GM18498 (cell line): ENCODE measurements at regions not wholly inside any gene's neighbourhood (a gene's known extent, or its start where the extent isn't known, plus 50 kb on each side); places are given as distances from the start of the nearest gene placed in this dataset.

Source experiments
- ATAC-seq: cut with Tn5 transposase; IDR thresholded peaks from one replicate; pipeline ENCODE4 v1.9.1; 2021; ENCODE audit warnings: mild to moderate bottlenecking, moderate library complexity; ENCODE audit not compliant: unreplicated experiment

DNA sequence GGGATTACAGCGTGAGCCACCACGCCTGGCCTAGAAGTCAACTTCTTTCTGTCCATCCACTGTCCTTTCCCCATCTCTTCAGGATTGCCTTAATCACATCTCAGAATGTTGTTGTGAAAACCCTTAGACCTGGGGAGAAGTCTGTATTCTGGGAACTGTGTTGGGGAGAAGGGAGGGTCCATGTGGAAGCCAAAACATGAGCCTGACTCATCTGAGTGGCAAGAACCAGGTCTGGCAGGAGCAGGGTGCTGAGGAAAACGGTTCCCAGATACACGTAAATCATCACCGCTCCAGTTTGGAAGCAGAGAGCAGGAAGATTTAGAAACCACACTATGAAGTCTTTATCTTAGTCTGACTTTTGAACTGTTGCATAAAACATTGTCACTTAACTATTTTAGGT is 245.6 kb upstream of the RGS6 start:
- ATAC-seq: no peak

DNA sequence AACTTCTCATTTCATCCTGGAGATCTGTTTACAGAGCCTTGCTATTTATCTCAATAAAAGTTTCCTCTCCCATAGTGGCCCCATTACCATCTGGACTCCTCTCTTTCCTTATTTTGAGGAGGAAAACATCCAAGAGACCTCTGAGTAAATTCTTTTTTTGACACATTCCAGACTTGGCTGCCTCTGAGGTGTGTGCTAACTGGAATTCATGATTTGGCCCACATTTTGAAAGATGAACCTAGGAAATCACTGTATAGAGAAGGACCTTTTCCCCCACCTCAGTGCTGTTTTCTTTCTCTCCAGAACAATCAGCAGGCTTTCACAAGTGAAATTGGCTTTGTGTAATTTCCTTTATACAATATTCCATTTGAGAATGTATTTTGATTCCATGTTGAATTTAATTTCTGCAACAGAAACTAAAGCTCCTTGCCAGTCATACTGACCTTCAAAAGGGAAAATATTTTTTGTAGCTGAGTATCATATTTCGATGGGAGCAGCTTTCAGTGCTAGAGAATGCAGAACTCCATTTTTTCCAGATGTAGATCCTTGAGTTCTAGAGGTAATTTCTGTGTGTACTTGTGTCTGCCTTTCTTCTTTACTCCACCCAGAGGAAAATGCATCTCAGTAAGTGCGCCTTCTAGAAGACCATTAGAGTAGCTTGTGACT is 244.9 kb upstream of the RGS6 start:
- no peak for ATAC-seq

DNA sequence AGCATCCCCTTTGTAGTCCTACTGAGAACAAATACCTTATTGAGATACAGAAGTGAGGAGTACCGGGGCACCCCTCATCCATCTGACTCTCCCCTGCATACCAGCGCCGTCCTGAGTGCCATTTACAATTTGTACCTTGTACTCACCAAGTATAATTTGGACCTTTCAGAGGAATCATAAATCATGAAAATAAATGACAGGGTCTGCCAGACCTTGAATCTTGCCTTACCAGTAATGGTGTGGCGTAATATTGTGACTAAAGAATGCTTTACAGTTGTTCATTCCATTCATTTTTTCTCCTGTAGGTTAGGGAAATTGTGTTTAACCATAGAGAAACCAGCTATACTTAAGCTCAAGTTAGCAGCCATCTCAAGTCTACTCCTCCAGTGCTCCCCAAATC is 243.7 kb upstream of the RGS6 start:
- ATAC-seq: no peak

DNA sequence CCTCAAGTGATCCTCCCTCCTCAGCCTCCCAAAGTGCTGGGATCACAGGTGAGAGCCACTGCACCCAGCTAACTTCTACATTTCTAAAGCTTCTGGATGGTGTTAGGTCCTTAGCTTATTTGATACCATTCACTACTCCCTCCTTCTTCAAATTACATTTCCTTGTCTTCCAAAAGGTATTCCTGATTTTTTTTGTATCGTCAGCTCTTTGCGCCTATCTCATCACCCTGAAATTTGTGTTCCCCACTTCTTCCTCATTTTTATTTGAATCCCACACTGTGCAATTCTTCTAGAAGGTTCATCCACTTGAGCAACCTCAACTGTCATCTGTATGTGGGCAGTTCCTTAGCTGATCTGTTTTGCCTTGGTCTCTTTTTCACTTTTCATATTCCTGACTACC is 241.8 kb upstream of the RGS6 start:
- no peak for ATAC-seq

DNA sequence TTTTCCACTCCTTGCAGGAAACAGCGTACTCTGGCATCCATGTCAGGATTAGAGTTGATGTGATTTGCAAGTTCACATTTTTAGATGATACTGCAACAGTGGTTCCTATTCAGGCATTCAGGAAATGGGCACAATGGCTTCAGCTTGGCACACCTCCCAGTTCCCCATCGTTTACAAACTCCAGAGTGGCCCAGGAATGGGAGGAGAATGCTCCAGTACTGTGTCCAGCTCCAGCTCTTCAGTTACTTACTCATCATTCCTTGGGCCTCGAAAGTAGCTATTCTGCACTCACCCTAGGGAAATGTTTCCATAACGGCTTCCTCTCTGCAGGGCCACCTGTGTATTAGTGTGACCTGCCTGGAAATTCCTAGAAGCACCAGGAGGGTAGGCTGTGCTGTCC is 239.7 kb upstream of the RGS6 start:
- ATAC-seq: no peak

DNA sequence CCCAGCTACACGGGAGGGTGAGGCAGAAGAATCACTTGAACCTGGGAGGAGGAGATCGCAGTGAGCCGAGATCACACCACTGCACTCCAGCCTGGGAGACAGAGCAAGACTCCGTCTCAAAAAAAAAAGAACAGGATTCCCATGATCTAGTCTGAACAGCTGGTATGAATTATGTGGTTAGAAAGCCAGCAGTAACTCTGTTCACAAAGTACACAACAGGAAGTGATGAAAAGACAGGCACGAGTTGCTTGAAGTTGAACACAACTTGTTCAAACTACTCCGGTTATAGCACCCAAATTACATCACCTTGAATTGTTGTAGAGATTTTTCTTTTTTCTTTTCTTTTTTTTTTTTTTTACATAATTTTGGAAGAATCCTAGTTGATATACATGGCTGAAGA is 238.8 kb upstream of the RGS6 start:
- no peak for ATAC-seq

DNA sequence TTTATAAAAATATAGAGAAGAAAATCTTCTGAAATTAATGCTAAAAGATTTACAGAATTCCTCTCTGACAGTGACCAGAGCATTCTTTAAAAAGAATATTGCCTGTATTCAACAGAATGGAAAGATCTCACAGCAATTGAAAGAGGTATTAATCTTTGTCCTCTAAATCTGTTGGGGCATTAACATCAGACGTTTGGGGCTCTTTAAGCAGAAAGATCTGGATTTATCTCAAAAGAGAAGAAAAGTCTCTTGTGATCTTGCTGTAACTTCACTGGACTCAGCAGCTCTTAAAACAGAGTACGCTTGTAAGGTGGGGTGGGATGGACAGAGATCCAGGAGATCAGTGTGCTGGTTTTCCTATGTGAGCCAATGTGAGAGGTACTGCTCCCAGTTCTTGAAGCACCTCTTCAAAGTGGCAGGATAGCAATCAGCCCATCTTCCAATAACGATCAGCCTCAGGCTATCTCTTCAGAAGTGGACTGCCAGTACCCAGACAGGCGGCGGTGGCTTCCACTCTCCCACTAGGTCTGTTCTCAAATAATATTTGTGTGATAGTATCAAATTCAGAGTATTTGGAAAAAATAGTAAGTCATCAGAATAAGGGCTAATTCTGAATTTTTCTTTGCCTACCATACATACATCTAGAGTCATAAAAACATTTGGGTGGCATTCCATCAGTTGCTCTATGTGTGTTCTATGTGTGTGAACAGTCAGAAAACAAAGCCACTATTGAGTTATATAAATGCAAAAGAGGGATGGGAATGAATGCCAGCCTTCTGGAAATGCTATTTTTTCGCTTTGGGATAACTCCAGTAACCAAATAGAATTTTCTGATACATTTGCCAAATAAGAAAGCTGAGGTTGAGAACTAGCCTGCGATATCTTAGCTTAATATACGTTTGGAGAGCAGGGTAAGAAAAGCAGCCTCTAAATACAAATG is 237.4 kb upstream of the RGS6 start:
- no peak for ATAC-seq

DNA sequence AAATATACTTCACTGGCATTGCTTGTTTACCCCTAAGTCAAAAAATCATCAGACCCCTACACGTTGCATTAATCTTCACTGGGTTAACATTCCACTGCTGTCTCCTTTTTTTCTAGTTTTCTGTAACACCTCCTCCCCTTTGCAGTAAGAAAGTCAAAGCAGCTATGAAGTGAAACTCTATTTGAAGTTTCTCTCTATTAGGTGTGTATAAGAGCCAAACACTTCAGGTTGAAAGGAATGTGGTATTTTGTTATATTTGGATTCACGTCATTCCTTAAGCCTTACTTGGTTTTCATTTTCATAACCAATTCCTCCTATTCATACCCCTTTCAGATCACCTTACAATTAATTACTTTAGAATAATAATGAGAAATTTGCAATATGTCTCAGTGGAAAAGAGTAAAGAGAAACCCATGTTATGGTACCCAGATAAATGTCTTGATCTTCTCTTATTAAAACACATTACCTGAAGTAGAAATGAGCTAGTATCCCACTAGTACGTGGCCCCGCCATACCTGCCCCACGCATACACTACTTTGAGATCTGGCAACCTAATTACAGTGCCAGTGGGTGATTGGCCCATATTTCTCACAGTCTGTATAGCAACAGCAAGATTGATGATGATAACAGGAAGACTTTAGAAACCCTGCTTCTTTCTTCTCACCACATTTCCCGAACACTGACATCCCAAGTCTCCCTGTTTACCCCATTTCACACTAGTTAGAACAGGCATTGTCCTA is 236.4 kb upstream of the RGS6 start:
- no peak for ATAC-seq

DNA sequence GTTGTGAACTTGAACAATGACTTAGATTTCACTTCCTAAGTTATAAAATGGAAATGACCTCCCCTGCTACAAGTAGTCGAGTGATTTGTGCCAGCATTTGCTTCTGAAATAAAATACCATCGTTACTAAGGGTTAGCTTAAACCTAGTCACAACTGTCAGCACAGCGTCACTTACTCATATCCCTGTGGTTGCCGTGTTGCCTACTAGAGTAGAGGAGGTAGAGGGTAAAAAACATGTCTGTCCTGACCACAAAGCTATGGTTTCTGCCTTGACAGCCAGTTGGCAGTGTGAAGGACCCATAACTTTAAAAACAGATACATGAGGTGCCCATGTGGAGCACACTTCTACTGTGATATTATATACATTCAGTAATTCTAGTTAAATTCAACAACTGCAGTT is 234.2 kb upstream of the RGS6 start:
- no peak for ATAC-seq

DNA sequence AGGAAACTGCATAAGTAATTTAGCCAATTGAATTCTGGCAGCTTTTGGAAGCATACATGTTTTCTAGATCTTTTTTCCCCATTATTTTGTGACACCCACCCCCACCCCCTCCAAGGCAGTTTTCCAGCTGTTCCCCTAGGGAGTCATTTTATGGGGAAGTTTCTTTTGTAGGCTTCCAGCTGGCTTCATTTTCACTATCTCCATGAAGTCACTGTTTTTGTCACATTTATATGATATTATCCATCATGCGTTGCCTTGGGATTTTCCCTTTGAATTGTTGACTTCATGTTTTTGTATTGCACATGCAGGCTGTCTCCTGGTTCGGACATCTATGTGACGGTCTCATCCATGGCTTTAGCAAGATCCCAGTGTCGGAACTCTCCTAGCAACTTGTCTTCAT is 233.6 kb upstream of the RGS6 start:
- ATAC-seq: no peak

DNA sequence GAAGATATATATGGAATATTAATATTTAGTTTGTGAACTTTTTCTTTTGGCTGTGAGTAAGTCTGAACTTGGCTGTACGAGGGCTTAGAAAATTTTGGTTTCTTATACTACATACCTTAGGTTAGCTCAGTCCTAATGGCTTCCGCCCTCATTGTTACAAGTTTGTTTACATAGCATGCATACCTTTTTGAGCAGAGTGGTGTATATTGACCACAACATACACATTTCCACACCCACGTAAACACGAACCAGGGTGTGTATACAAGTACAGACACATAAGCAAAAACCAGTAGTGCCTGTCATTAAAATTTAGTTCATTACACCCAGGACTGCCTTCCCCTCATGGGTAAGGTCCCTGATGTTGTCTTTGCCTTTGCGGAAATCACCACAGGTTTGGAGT is 230.2 kb upstream of the RGS6 start:
- no peak for ATAC-seq

DNA sequence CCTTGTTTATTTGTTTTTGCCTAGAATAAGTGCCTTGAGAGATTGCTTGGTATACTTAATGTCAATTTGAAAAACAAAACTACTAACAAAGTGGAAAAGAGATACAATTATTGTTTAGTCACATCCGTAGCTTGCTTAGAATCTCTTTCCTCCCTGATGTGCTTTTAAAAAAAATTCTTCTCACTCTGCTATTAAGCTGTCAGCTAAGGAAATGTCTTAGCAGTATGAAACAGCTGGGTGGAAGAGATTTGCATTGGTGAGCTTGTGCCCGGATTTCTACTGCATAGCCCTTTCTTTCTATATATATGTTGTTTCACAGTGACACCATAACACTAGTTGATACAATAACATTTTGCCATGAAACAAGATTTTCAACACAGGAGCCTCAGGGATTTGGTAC is 229.4 kb upstream of the RGS6 start:
- no peak for ATAC-seq

DNA sequence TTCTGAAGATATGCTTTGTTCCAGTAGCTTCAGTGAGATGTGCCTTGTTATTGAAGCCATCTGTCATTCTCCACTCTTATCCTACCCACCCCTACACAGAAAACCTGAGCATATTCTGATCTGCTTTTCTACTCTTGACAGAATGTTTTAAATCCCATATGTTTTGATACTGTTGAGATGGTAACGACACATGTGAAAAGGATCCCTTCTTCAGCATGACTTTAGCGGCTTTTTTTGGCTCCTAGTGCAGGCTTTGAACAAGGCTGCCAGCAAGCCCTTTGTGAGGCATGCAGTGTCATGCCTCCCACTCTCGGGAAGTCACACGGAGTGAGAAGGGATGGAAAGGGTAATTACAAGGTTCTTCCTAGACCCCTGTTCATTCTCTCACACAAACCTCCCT is 228.8 kb upstream of the RGS6 start:
- ATAC-seq: no peak

DNA sequence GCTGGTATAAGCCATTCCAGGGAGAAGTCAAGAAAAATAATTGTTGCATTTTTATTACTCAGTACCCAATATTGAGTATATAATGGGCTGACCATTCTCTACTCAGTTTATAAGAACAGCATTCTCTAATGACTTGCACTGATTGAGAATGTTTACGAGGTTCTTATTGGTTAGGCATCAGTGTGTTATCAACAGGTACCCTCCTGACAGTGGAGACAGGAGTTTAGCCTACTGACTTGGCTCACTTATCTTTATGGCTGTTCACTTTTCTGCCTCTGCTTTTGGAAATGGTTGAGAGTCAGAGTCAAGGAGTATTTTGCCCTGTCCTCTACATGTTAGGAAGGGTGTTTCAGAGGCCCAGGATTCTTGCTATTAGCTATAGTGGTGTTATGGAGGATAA is 228.0 kb upstream of the RGS6 start:
- no peak for ATAC-seq

DNA sequence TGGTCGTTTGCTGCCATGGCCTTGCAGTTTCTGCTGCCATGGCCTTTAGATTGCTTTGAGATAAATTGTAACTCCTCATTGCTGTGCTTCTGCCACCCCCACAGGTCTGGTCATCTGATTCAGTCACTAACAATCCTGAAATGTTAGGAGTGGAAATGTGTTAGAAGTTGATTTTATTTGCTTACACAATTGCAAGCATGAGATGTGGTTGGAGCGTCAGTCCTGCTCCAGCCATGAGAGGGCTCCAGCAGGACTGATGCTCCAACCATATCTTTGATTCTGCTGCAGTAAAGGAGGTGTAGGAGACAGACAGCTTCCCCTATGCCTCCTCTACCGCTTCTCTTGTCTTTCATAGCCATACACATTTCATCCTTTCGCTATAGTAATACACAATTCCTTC is 226.8 kb upstream of the RGS6 start:
- ATAC-seq: no peak

DNA sequence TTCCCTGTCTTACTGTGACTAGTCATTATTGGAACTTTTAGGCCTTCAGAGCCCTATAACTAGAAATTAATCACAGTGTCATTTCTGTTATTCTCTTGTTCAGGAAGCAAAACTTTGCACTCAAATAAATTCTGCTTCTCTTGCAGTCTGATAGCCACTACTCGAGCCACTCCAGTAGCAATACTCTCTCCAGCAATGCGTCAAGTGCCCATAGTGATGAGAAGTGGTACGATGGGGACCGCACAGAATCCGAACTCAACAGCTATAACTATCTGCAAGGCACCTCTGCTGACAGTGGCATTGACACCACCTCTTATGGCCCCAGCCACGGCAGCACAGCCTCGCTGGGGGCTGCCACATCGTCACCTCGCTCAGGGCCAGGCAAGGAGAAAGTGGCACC is 223.2 kb upstream of the RGS6 start:
- ATAC-seq: no peak

DNA sequence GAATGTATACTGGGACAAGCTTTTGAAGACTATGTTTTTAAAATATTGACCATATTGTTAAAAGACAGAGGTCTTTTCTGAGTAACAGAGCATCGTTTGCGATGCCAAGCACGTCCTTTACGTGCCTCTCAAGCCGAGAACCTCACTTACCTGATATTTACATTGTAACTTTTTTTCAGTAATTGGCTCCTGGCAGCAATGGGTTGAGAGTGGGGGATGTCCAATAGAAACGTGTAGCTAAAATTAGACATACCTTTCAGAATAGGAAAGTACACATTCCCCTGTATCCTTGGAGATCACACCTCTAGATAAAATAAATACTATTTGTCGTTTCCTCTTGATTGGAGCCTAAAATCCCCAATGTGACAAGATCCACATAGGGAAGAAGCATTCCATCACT is 222.2 kb upstream of the RGS6 start:
- ATAC-seq: no peak

DNA sequence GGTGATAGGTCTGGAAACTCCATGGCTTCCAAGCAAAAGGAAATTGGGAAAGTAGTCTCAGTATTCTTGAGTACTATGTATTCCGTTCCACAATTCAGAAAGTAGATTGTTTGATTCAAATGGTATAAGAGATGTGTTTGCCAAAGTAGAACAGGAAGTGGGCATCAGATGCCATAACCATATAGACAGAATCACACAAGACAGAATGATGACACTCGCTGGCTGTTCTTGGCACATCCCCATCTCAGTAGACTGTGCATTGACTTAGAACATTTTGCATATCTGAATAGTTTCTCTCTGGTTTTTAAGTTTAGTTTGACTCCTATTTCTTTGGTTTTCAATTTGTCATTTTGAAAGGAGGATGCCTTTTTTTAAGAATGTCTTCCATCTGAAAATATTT is 221.1 kb upstream of the RGS6 start:
- no peak for ATAC-seq

DNA sequence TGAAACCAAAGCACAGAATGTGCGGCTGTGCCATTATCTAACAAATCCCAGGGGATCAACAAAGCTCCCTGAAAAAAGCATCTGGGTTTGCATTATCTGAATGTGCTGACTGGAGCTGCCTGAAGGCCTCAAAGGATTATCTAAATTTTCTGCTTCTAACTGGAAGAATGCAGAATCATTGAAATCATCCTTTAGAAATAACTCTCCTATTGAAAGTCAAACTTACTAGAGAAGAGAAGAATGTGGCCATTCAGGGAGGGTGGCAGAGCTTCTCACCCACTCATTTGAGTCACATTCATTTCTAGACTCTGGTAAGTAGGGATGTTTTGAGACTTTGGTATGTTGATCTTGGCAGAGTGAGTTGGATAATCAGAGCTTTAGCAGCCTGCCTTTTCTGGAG is 220.6 kb upstream of the RGS6 start:
- ATAC-seq: no peak

DNA sequence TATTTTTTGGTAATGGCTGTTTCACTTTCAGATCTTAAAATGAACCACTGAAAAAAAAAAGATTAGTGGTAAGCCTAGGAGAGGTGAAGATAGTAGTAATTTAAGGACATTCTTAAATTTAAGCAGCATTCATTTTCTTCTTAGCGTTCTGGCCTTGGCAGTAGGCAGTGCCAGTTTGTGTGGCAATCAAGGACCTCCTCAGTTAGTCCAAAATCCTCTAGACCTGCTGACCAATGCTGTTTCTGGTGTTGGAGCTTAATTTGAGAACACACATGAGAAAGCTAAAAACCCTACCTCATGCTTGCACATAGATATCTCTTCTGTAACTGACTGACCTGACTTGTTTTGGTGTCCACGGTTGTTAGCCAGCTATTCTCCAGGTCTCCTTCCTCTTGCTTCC is 219.8 kb upstream of the RGS6 start:
- no peak for ATAC-seq

DNA sequence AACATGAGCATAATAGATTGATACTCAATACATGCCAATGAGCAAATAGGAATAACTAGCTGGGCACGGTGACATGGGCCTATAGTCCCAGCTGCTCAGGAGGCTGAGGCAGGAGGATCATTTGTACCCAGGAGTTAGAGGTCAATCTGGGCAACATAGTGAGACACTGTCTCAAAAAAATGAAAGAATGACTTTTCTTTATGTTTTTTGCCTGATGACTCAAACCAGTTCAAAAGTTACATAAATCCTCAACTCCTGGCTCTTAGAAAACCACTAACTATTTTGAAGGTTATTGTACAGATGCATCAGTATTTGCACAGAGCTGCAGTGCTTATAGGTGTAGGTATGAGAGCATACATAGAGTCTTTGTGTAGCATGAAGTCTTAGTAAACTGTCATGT is 219.2 kb upstream of the RGS6 start:
- ATAC-seq: no peak

DNA sequence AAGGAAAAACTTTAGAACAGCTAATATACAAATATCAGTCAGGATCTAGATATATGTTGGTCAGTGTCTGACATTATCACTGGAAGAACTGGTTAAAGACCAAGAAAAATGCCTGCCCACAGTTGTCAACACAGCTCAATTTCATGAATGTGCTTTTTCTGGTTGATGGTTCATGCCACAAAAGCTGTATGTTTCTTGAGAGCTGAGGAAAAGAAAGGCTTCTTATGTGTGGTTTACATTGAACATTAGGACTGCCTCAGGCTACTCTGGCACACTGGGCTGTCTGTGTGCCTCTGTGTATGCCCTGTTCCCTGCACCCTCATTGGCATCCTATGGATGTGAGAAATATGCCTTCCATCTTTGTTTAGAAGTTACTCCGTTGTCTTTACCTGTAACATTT is 218.8 kb upstream of the RGS6 start:
- ATAC-seq: no peak
